Gastrocnemius medialis (tissue), 4 donors: ENCODE measurements at regions not wholly inside any gene's neighbourhood (a gene's known extent, or its start where the extent isn't known, plus 50 kb on each side); places are given as distances from the start of the nearest gene placed in this dataset.

ENCODE experiments used
- ATAC-seq, 2 donors: fragments of 150-250 bp; one replicate each; pipeline ENCODE4 v1.9.1; 2016
- DNase-seq, 2 donors: peaks; one replicate each; pipeline ENCODE4 v3.0.0-alpha.2; 2019
- H3K27ac ChIP-seq, 4 donors: fragments of 200-600 bp; sonication (generic); 1 replicate in 1 of 4; 2 replicates in 3 of 4; pipeline ENCODE4 v1.5.1; 2016 to 2018; ENCODE audit warnings: mild to moderate bottlenecking in 2 of 4, moderate library complexity in 1 of 4
- H3K27me3 ChIP-seq, 3 donors: fragments of 200-600 bp; sonication (generic) in 2 of 3; 1 replicate in 1 of 3; 2 replicates in 2 of 3; pipeline versions ENCODE4 v1.5.1 to v1.6.0; 2016 to 2019; ENCODE audit warnings: mild to moderate bottlenecking in 1 of 3, moderate library complexity in 1 of 3
- H3K36me3 ChIP-seq, 2 donors: fragments of 200-600 bp; sonication (generic) in 1 of 2; one replicate each; pipeline ENCODE4 v1.5.1; 2017 to 2018
- H3K4me1 ChIP-seq, 2 donors: fragments of 200-600 bp; sonication (generic) in 1 of 2; one replicate each; pipeline ENCODE4 v1.5.1; 2016 to 2017; ENCODE audit warnings: mild to moderate bottlenecking in 2 of 2
- H3K4me3 ChIP-seq, 4 donors: fragments of 200-600 bp; sonication (generic) in 3 of 4; 1 replicate in 1 of 4; 2 replicates in 3 of 4; pipeline ENCODE4 v1.5.1; 2016 to 2019; ENCODE audit warnings: mild to moderate bottlenecking in 2 of 4
- H3K9me3 ChIP-seq, 3 donors: fragments of 200-600 bp; sonication (generic) in 2 of 3; 1 replicate in 1 of 3; 2 replicates in 2 of 3; pipeline ENCODE4 v1.5.1; 2016 to 2019
- POLR2A ChIP-seq, 2 donors: fragments of 450-650 bp; IDR thresholded peaks; one replicate each; pipeline ENCODE4 v1.6.1; 2017; ENCODE audit warnings: antibody characterized with exemption in 2 of 2, mild to moderate bottlenecking in 2 of 2, moderate library complexity in 2 of 2
- in situ Hi-C, 4 donors: fragments of 200-750 bp; cut with MboI; loops; one replicate each; pipeline versions ENCODE4 v1.15.0 to v1.8.0; 2017; ENCODE audit warnings: low sequenced_read_pairs in 4 of 4
- intact Hi-C: fragments of 100-400 bp; cut with DNase I; formaldehyde crosslinking; loops from one replicate; pipeline ENCODE4 v1.15.1; 2023; ENCODE audit warnings: low total_unique reads
- TF ChIP-seq, protein P1 (sequence below), 5 experiments: fragments of 450-650 bp in 3 of 5; fragments of 200-600 bp in 2 of 5; sonication (generic) in 2 of 5; IDR thresholded peaks in 4 of 5; conservative IDR thresholded peaks in 1 of 5; 1 replicate in 4 of 5; 2 replicates in 1 of 5; pipeline ENCODE4 v1.5.1; 2016 to 2019; ENCODE audit warnings: antibody characterized with exemption in 5 of 5, mild to moderate bottlenecking in 3 of 5, moderate library complexity in 3 of 5

DNA sequence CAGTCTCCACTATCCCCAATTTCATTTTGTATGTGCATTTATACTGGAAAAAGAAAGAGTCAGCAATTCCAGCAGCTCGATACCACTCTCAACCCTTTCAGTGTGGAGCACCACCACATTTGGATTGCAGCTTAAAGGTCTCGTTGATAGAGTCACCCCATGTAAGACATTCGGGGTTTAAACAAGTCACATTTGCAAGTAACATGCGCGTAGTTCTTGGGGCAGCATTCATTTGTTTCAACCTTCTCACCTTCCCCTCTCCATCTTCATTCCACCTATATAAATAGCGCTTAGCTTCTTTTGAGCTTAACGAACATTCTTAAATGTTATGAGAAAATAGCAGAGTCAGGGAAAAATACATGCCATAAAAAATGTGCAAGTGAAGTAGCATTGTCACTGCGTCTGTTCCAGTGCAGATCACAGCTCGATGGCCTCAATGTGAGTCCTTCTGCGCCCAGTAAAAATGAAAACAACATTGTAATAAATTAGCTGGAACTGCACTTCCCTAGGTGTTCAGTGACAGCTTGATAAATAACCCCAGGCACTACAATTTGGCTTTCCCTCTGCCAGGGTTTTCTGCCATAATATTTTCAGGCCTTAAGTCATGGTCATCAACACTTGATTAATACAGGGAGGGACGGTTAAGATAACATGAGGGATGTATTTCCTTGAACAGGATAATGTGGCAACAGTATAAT is 737.8 kb upstream of the NRSN1 start:
- in situ Hi-C loops: no loop called here
- no peak for DNase-seq
- no peaks in the 10 kb centered on the region for H3K9me3 ChIP-seq
- H3K27ac ChIP-seq: no peak overlapping the region
- intact Hi-C loops: no loop called here
- H3K36me3 ChIP-seq: no peaks in the 10 kb centered on the region
- no peak for ATAC-seq
- H3K4me3 ChIP-seq: no peak overlapping the region
- H3K27me3 ChIP-seq: no peaks in the 10 kb centered on the region
- TF ChIP-seq, protein P1, sequence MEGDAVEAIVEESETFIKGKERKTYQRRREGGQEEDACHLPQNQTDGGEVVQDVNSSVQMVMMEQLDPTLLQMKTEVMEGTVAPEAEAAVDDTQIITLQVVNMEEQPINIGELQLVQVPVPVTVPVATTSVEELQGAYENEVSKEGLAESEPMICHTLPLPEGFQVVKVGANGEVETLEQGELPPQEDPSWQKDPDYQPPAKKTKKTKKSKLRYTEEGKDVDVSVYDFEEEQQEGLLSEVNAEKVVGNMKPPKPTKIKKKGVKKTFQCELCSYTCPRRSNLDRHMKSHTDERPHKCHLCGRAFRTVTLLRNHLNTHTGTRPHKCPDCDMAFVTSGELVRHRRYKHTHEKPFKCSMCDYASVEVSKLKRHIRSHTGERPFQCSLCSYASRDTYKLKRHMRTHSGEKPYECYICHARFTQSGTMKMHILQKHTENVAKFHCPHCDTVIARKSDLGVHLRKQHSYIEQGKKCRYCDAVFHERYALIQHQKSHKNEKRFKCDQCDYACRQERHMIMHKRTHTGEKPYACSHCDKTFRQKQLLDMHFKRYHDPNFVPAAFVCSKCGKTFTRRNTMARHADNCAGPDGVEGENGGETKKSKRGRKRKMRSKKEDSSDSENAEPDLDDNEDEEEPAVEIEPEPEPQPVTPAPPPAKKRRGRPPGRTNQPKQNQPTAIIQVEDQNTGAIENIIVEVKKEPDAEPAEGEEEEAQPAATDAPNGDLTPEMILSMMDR (IDR thresholded peaks at IDR 0.05 in 4 of 5, conservative IDR thresholded peaks at IDR 0.05 in 1 of 5): no peak
- no peak for TF ChIP-seq POLR2A (IDR thresholded peaks at IDR 0.05)
- H3K4me1 ChIP-seq: no peaks in the 10 kb centered on the region

DNA sequence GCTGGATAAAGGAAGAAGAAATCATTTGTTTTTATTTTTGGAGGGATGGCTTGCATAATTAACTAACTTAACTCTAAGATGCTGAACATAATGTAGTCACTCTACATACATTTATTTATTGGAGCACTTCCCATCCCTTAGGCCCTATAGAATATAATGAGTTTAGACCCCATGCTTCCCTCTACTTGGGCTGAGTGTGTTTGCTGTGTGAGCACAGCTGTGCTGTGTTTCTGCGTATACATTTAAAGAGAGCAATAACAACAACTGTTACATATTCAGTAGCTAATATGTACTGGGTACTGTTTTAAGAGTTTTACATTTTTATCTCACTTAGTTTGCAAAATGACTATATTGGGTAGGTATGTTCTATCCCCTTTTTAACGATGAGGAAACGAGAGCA is 736.6 kb upstream of the NRSN1 start:
- ATAC-seq (no peak), DNase-seq (no peak)
- TF ChIP-seq, protein P1 (IDR thresholded peaks at IDR 0.05 in 4 of 5, conservative IDR thresholded peaks at IDR 0.05 in 1 of 5): no peak
- TF ChIP-seq POLR2A (IDR thresholded peaks at IDR 0.05): no peak
- Histone ChIP-seq H3K4me1 (no peaks in the 10 kb centered on the region), H3K36me3 (no peaks in the 10 kb centered on the region), H3K9me3 (no peaks in the 10 kb centered on the region), H3K27me3 (no peaks in the 10 kb centered on the region), H3K4me3 (no peak overlapping the region), H3K27ac (no peak overlapping the region)
- in situ Hi-C loops (no loop called here), intact Hi-C loops (no loop called here)

DNA sequence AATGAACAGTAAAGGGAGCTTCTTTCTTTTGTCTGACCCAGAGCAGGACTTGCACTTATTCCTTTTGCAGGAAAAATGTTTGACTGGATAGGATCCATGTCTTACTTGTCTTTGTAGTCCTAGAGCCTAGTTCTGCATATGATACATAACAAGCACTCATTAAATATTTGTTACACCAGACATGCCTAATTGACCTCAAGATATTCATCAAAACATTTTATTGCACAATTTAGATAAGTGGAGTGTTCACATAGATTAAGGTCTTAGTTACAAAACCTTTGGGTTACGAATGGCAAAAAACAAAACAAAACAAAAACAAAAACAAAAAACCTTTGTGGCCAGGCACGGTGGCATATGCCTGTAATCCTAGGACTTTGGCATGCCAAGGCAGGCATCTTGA is 735.8 kb upstream of the NRSN1 start:
- intact Hi-C loops (no loop called here), in situ Hi-C loops (no loop called here)
- TF ChIP-seq, protein P1 (IDR thresholded peaks at IDR 0.05 in 4 of 5, conservative IDR thresholded peaks at IDR 0.05 in 1 of 5): no peak
- no peak for TF ChIP-seq POLR2A (IDR thresholded peaks at IDR 0.05)
- DNase-seq: no peak
- Histone ChIP-seq H3K4me3 (no peak overlapping the region), H3K9me3 (no peaks in the 10 kb centered on the region), H3K27me3 (no peaks in the 10 kb centered on the region), H3K27ac (no peak overlapping the region), H3K36me3 (no peaks in the 10 kb centered on the region), H3K4me1 (no peaks in the 10 kb centered on the region)
- no peak for ATAC-seq

DNA sequence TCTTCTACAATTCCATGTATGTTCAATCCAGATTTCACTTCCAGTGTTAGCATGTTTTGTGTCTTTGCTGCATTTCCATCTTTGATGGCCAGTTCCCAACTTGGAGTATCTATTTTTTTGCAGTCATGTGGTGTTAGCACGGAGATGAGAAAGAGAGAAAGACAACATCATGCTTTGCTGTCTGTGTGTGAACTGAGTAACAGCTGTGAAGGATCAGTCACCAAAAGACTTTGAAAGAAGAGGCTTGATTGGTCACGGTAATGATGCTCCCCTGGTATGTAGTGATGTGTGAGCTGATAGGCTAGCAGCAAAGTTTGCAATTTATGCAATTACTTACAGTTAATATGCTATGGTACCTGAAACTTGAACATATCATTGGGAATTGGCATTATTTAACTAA is 731.3 kb upstream of the NRSN1 start:
- in situ Hi-C loops: no loop called here
- TF ChIP-seq, protein P1 (IDR thresholded peaks at IDR 0.05 in 4 of 5, conservative IDR thresholded peaks at IDR 0.05 in 1 of 5): no peak
- no peak for TF ChIP-seq POLR2A (IDR thresholded peaks at IDR 0.05)
- no peak overlapping the region for H3K27ac ChIP-seq
- no peaks in the 10 kb centered on the region for H3K4me1 ChIP-seq
- intact Hi-C loops: no loop called here
- H3K36me3 ChIP-seq: no peaks in the 10 kb centered on the region
- H3K27me3 ChIP-seq: no peaks in the 10 kb centered on the region
- no peak overlapping the region for H3K4me3 ChIP-seq
- no peaks in the 10 kb centered on the region for H3K9me3 ChIP-seq
- ATAC-seq: no peak
- no peak for DNase-seq

DNA sequence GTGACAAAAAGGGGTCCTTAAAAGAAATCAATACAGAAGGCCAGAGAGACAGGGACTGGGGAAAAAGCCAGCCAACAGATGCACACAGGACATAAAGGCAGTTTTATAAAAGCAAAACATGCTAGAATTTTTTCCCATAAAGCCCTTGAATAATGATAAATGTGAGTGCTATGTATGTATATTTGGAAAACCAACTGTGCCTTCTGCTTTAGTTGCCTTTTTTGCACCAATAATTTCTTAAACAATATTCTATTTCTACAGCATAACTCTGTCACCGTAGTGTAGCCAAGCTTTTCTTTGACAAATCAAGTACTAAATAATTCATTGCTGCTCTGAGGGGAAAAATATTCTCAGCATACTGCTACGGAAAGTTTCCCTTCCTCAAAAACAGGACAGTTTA is 730.6 kb upstream of the NRSN1 start:
- Histone ChIP-seq H3K9me3 (no peaks in the 10 kb centered on the region), H3K27ac (no peak overlapping the region), H3K4me1 (no peaks in the 10 kb centered on the region), H3K4me3 (no peak overlapping the region), H3K36me3 (no peaks in the 10 kb centered on the region), H3K27me3 (no peaks in the 10 kb centered on the region)
- in situ Hi-C loops (no loop called here), intact Hi-C loops (no loop called here)
- TF ChIP-seq POLR2A (IDR thresholded peaks at IDR 0.05): no peak
- TF ChIP-seq, protein P1 (IDR thresholded peaks at IDR 0.05 in 4 of 5, conservative IDR thresholded peaks at IDR 0.05 in 1 of 5): no peak
- DNase-seq (no peak), ATAC-seq (no peak)
